ENCODE measurements at regions not wholly inside any gene's neighbourhood (a gene's known extent, or its start where the extent isn't known, plus 50 kb on each side); places are given as distances from the start of the nearest gene placed in this dataset.
"Not testable (repeated sequence)": the region's sequence is repeated elsewhere in the genome, so short reads cannot be mapped to it uniquely, and the experiment has no call there.

DNA sequence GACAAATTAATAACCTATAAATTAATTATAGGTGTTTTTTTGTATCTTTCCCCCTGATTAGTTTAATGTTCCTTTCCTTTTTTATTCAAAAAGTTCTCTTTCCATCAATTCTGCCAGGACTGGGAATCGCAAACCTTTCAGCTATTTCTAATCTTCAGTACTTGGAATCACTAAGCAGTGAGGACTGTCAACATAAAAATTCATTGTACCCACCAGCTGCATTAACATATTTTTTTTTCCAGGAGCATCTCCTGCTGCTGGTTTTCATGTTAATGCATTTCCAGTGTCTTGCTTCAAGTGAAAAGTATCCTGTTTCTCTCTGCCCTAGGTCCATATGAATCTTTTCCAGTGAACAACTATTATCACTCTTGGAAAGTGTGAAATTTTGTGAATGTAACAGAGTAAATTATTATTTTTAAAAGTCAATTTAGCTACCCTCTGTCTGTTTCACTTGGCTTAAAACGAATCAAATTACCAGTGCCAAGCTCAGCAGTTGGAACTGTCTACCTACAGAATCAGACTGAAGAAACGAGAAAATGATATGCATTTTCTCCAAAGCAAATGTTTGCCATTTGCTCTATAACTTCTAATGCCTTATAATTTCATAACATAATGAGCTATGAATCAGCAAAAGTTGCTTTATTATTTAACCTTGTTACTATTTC, 804.4 kb downstream of the EPHA4 start:
- DNase-seq (ENCODE audit: low read depth in 2 of 2): no peak

DNA sequence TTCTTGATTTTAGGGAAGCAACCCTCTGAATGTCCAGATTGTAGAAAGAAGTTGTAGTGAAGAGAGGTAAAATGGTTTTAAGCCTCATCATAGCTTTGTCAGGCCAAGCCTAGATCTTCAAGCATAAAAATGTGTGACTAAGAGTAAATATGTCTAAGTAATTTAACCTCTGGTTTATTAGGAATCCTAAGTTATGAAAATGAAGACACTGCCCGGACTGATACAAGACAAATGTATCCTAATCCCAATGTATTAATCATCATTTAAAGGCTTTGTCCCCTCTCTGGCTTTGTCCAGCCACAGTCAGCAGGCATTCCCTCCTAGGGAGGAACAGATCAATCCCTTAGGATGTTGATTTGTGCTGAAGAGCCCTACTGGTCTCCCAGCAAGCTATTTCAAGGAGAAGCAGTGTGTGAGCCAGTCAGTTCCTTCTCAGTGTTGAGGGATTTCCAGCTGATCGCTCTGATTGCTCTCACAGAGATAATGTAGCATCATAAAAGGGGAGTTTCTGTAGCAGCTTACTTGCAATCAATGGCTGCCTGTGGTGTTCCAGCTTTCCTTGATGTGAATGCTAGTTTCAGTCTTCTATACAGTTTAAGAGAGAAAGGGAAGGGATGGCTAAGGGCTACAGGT, 796.1 kb downstream of the EPHA4 start:
- no peak for DNase-seq (ENCODE audit: low read depth in 2 of 2)

DNA sequence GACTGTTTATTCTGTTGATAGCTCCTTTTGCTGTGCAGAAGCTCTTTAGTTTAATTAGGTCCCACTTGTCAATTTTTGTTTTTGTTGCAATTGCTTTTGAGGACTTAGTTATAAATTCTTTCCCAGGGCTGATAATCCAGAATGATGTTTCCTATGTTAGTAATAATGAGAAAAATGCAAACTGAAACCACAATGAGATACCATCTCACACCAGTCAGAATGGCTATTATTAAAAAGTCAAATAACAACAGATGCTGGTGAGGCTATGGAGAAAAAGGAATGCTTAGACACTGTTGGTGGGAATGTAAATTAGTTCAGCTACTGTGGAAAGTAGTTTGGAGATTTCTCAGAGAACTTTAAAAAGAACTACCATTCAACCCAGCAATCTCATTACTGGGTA, 793.0 kb downstream of the EPHA4 start:
- not testable (repeated sequence) for DNase-seq (ENCODE audit: low read depth in 2 of 2)

DNA sequence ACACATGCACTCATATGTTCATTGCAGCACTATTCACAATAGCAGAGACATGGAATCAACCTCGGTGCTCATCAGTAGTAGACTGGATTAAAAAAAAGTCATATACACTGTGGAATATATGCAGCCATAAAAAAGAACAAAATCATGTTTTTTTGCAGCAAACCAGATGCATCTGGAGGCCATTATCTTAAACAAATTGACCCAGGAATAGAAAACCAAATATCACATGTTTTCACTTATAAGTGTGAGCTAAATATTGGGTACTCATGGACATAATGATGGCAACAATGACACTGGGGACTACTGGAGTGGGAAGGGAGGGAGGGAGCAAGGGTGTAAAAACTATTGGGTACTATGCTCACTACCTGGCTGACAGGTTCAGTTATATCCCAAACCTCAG, 792.6 kb downstream of the EPHA4 start:
- DNase-seq (ENCODE audit: low read depth in 2 of 2): no peak

DNA sequence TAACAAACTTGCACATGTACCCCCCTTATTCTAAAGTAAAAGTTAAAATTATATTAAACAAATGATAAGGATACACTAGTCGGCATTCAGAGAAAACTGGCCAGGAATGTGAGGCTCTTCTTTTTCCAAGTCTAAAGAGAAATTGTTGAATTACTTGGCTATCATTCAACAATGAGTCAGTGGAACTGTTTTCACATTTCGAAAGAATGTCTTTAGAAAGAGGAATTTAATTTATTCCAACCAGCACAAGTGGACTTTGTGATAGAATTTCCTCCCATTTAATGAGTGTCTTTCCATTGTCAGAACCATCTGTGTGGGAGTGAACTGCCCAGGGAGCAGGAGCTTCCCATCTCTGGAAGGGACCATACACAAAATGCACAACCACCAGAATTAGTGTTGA, 792.2 kb downstream of the EPHA4 start:
- no peak for DNase-seq (ENCODE audit: low read depth in 2 of 2)

DNA sequence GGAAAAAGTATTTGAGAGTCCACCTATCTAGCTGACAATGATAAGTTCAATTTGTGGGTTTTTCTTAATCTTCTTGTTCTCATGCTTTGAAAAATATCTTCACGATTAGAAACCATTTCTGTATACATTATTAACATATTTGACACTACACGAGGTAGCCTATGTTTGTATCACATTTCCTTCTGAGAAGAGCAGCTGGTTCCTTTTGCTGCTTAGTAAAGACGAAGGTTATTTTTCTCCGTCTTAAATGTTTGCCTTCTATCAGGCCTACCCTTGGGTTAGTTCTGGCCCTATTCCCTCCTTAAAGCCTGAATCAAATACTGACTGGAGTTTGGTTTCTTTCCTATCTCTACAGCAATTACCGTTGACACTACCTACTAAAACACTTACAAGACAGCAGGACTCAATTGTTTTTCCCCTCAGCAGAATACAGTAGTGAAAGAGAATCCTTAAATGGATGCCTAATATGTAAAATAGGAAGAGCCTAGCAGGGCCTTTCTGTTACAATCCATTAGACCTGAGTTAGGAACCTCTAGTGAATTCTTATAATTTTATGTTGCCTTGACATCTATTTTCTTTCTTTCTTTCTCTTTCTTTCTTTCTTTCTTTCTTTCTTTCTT, 790.4 kb downstream of the EPHA4 start:
- DNase-seq (ENCODE audit: low read depth in 2 of 2): no peak

DNA sequence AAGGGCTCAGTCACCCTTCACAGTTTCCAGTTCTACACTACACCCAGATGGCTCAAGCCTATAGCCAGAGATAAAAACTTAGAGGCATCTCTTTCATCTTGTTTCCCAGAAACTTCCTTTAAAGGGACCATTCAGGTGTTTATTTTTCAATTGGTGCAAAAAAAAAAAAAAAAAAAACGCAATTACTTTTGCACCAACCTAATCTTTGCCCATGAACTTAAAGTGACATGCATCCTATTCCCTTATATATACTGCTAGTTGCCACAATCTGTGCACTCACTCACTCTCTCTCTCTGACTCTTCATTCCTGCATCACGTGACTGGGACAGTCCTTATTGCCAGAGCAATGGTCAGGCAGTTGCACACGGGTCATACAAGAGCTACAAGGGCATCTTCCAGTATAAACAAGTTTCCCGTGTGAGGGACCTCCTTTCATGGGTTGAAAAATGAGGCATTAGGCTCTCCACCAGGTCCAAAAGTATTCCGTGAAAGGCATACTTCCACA, 789.4 kb downstream of the EPHA4 start:
- no peak for DNase-seq (ENCODE audit: low read depth in 2 of 2)

DNA sequence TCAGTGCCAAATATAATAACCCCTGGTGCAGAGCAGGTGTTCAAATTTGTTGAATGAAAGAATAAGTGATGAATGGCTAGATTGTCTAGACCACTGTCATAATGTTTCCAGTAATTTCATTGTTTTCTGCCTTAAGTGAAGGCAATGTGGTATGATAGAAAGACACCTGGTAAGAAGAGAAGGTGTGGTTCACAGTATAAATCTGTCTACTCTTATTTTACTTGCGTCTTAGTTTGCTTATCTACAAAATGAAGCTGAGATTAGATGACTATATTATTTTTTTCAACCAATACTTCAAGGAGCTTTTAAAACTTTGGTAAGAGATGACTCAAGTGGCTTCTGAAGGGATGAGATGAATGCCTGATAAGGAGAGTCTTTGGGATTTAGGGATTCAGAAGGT, 788.4 kb downstream of the EPHA4 start:
- no peak for DNase-seq (ENCODE audit: low read depth in 2 of 2)

DNA sequence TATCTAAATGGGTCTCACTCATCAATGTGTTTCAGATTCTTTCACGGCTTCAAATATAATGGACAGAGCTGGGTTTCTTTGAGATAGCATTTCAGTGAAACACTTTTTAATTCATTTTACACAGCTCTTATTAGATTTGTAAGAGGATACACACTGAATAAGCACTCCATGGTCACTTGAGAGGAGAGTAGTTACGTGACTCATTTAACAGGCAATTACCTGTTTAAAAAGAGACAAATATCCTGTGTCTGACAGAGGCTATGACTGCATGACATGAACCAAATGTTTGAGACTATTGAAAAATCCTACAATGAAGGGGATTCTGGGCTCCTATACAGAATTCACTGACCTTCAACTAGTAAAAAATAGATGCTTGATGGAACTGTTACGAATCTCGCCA, 786.9 kb downstream of the EPHA4 start:
- no peak for DNase-seq (ENCODE audit: low read depth in 2 of 2)

DNA sequence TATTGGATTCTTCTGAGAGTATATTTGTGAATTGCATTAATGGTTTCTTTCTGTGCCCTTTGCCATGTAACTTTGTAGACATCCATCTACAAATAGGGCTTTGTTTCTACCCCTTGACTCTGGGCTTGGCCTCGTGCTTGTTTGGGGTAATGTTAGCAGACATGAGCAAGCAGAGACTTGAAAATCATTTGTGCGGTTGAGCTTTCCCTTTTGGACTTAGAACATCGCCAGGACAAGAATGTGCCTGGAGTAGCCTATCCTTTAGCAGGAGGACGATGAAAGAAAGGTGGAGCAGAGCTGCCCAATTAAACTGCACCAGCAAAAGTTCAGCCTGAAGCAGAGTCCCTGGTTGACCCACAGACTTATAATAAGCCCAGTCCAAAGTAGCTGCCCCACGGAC, 785.9 kb downstream of the EPHA4 start:
- no peak for DNase-seq (ENCODE audit: low read depth in 2 of 2)

DNA sequence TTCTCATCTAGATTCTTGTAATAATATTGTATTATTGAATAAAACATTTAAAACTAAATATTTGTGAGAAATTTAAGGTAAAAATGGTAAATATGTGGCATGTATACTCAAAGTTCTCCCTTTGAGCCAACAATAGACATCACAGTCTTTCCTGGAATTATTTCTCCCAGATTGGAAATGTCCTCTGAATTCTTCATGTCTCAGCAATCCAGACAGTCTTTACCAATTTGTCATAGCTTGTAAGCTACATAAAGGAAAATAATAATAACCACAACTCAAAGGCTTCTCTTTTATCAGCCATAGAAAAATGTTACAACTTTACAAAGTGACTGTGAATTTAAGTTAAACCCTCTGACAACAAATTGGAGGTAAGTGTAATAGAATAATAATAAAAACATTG, 784.9 kb downstream of the EPHA4 start:
- no peak for DNase-seq (ENCODE audit: low read depth in 2 of 2)

DNA sequence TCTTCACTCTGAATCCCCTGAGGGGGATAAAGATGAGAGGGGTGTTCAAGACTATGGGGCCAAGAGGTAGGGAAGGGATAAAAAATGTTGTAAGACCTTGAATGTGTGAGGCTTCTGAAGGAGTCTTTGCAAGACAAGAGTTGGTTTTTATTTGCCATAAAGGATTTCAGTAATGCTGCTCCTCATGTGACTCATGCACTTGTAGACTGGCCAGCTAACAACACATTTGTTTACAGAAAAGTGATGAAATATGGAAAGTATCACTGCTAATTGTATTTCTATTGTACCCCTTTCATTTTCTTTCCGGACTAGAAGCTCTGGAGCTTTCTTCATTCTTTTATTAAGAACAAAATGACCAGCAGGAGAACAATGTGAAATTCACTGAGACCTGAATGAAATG, 782.1 kb downstream of the EPHA4 start:
- no peak for DNase-seq (ENCODE audit: low read depth in 2 of 2)

DNA sequence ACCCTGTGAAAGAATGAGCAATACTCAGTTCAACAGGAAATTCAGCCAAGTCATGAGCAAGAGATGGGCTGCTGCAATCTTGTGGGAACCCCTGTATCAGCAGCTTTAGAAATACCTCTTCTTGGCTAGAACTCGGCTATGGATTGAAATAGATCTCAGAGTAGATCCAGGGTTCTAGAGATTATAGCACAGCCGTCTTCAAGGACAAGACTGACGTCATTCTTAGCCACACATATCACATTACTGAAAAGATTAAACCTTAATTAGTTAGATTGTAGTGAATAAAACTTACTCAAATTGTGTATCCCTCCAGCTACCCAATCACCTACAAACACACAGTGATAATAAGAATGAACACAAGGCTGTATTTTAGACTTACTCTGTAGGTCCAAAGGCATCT, 776.4 kb downstream of the EPHA4 start:
- DNase-seq (ENCODE audit: low read depth in 2 of 2): no peak

DNA sequence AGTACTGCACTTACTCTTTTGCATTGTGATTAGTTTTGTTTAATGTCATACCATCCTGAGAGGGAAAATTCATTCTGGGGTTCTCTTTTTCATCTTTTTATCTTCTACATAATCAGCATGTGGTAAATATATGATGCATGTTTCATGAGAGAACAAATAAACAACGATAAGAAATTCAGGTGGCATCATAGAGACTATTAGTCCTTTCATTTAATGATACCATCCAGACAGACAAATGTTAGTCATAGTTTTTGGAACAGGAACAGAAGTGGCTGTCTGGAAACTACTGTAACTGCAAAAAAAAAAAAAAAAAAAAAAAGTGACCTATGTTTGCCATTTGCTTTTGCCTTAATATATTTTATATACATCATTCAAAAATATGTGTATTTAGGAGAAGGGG, 761.0 kb downstream of the EPHA4 start:
- no peak for DNase-seq (ENCODE audit: low read depth in 2 of 2)

DNA sequence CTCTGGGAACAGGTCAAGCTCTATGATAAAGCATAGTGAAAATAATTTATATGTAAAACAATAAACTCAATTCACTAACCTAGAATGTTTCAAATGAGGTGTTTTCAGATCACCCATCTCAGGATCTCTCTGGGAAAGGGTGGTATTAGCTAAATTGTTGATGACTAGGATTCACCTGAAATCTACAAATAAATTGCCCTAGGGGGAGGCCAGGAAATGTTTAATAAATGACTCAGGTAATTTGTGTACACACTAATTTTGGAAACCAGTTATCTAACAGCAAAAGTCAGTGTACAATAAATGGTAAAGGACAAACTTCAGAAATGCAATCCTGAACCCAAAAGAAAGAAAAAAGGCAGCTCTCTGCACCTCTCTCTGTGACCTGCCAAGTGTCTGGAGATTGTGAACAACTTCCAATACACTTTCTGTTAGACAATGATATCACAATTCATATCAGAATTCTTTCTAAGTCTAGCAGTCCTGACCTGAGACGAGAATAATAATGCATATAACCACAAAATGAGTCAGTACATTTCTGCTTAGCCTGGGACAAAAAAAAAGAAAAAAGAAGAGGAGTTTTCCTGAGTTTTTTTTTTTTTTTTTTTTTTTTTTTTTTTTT, 760.0 kb downstream of the EPHA4 start:
- no peak for DNase-seq (ENCODE audit: low read depth in 2 of 2)

DNA sequence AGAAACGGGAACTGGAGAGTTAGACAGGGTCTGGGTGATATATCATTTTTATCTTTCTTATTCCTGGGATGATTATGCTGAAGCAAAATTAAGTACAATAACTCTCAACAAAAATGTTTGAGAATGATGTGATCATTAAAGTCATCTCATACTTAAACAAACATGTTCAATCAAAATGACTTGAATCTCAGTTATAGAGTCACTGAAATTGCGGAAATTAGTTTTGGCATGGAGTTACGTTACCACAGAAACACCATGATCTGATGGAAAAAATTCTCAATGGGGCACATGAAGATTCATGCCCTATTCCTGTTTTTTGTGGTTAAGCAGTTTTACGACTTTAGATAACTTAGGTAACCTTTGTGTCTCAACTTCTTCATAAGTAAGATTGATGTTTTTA, 757.7 kb downstream of the EPHA4 start:
- no peak for DNase-seq (ENCODE audit: low read depth in 2 of 2)

DNA sequence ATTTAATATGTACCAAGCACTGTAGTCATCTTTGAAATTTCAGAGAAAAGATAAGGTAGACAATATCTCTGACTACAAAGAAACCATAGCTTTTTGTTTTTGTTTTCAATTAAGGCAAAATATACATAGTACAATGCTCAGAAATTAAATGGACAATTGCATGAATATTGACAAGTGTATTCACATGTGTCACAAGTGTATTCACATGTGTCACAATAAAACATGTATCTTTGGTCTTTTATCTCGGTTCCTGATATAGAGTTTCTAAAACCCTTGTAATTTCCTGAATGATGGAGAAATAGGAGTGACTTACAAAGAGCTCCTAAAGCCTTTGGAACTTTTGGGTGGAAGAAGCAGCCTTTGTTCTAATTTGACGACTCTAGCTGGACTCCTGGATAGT, 756.4 kb downstream of the EPHA4 start:
- no peak for DNase-seq (ENCODE audit: low read depth in 2 of 2)

DNA sequence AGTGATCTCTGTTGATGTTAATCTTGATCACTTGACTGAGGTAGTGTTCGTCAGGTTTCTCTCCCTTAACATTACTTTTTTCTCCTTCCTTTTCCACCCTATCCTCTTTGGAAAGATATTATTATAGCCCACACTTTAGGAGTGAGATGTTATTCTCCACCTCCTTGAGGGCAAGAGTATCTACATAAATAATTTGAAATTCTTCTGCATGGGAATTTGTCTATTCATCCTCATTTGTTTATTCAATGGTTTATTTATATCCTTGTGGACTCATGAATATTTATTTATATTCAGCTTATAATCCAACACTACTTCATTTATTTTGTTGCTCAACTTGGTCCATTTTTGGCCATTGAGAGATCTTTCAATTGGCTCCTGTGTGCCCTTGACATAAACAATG, 750.4 kb downstream of the EPHA4 start:
- DNase-seq (ENCODE audit: low read depth in 2 of 2): no peak

DNA sequence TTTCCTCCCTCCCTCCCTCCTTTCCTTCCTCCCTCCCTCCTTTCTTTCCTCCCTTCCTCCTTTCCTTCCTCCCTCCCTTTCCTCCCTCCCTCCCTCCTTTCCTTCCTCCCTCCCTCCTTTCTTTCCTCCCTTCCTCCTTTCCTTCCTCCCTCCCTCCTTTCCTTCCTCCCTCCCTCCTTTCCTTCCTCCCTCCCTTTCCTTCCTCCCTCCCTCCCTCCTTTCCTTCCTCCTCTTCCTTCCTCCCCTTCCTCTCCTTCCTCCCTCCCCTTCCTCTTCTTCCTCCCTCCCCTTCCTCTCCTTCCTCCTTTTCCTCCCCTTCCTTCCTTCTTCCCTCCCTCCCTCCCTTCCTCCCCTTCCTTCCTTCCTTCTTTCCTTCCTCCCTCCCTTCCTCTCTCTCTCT, 748.5 kb downstream of the EPHA4 start:
- not testable (repeated sequence) for DNase-seq (ENCODE audit: low read depth in 2 of 2)

DNA sequence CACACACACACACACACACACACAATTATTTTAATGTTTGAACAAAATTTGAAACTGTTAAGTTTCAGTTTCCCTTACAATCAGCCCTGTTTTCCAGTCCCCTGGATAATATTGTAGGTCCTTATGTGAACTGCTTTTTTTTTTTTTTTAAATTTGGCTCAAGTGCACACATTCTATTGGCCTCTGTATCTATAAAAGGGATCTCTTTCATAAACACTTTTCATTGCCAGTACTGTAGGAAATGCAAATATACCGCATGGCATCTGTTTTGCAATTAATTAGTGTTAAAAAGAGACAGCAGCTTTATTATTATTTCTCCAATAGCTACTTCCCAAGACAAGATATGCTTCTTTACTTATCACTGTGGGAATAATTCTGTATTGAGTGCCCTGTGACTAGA, 738.7 kb downstream of the EPHA4 start:
- no peak for DNase-seq (ENCODE audit: low read depth in 2 of 2)

DNA sequence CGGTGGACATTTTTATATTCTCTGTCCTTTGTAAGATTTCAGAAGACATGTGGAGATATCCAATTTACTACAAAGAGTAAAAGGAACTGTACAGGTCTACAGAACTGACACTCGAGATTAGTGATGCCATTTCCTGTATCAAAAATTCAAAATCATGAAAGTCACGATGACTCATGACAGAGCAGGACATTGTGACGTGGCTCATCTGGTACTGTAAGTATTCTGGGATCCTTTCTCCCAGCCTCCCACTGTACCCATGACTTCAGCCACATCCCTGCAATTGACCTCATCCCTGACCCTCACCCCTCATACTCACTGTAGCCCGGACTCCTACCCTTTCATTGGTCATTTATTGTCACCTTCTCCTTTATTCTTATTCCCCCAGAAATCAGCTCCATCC, 736.5 kb downstream of the EPHA4 start:
- no peak for DNase-seq (ENCODE audit: low read depth in 2 of 2)

DNA sequence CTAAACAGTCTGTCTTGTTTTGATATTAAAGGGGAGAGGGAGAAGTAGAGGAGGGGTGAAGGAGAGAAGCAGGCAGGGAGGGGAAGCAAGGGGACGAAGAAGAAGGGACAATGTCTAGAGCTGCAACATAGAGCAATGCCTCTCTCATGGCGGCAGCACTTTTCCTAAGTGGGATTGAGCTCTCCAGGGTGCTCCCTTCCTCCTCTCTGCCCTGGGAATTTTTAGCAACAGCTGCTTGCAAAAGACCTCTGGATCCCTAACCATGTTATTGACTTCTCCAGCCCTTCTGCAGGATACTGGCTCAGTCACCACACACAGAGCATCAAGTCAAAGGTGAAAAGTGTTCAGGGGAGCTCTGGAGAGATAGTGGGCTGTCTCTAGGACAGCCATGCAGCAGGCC, 734.9 kb downstream of the EPHA4 start:
- DNase-seq (ENCODE audit: low read depth in 2 of 2): no peak
